HCT116 (cell line): ENCODE measurements at regions not wholly inside any gene's neighbourhood (a gene's known extent, or its start where the extent isn't known, plus 50 kb on each side); places are given as distances from the start of the nearest gene placed in this dataset.

ENCODE experiments used
- ATAC-seq: fragments of 200-7000 bp; cut with Tn5 transposase; 2 replicates; pipeline ENCODE4 v1.9.1; 2020; ENCODE audit warnings: mild to moderate bottlenecking, moderate library complexity
- BruUV-seq: library from RNA; stranded (reverse); fragments of 400-500 nt; replicated peaks from 2 replicates; lab custom pipeline; 2021; lab: Mats Ljungman, UMichigan
- CTCF ChIA-PET: fragments of 300-600 bp; sonication (Branson Sonifier 250); formaldehyde crosslinking; loops from one replicate; lab custom pipeline; 2021; ENCODE audit warnings: antibody characterized with exemption; lab: Charles Lee
- POLR2A ChIA-PET: fragments of 300-600, 350-600 bp; sonication (Branson Sonifier 250); formaldehyde crosslinking; loops from one replicate; lab custom pipeline; 2021; ENCODE audit warnings: antibody characterized with exemption; lab: Charles Lee
- RAD21 ChIA-PET, 2 experiments: fragments of 300-600 bp; sonication (Branson Sonifier 250); formaldehyde crosslinking; loops; one replicate each; lab custom pipeline; 2023; ENCODE audit warnings: low total read pairs in 2 of 2; ENCODE audit not compliant: uncharacterized antibody in 2 of 2, unreplicated experiment in 2 of 2, low non-redundant PET in 1 of 2; lab: Charles Lee
- DNase-seq: peaks from one replicate; pipeline ENCODE4 v3.0.0-alpha.2; 2010; ENCODE audit warnings: low read depth, low spot score
- H2AFZ ChIP-seq: fragments of 200-600 bp; shearing (Covaris generic), sonication (generic); 2 replicates; pipeline ENCODE4 v1.6.1; 2017; ENCODE audit warnings: low read depth, mixed run types, mixed read lengths, antibody characterized with exemption, low read length; ENCODE audit not compliant: poor library complexity, severe bottlenecking
- H3K27ac ChIP-seq: 2 replicates; pipeline ENCODE4 v1.5.1; 2012; ENCODE audit warnings: low read depth, low read length
- H3K27me3 ChIP-seq: fragments of 200-600 bp; sonication (generic); 2 replicates; pipeline ENCODE4 v1.6.1; 2016; ENCODE audit warnings: mixed run types, low read length, mixed read lengths; ENCODE audit not compliant: insufficient read depth
- H3K36me3 ChIP-seq, 2 experiments: fragments of 200-500 bp in 1 of 2; fragments of 200-600 bp in 1 of 2; sonication (Bioruptor generic) in 1 of 2; sonication (generic) in 1 of 2; 2 replicates each; pipeline versions ENCODE4 v1.5.1 to v1.6.1; 2014 to 2016; ENCODE audit warnings: low read length in 2 of 2, inconsistent platforms in 1 of 2, mixed read lengths in 1 of 2, mixed run types in 1 of 2; ENCODE audit not compliant: insufficient read depth in 2 of 2, control insufficient read depth in 1 of 2
- H3K4me1 ChIP-seq, 2 experiments: fragments of 200-600 bp in 1 of 2; sonication (generic) in 1 of 2; 2 replicates each; pipeline versions ENCODE4 v1.5.1 to v1.6.1; 2012 to 2017; ENCODE audit warnings: low read length in 2 of 2, inconsistent platforms in 1 of 2, mild to moderate bottlenecking in 1 of 2, mixed read lengths in 1 of 2, mixed run types in 1 of 2, moderate library complexity in 1 of 2; ENCODE audit not compliant: insufficient read depth in 2 of 2, control insufficient read depth in 1 of 2
- H3K4me2 ChIP-seq: fragments of 200-600 bp; sonication (generic); 2 replicates; pipeline ENCODE4 v1.6.1; 2017; ENCODE audit warnings: mixed run types, low read length, mixed read lengths
- H3K4me3 ChIP-seq, 2 experiments: fragments of 200-600 bp in 1 of 2; sonication (generic) in 1 of 2; replicated peaks in 1 of 2; 2 replicates each; pipeline ENCODE4 v1.5.1; 2011 to 2016; ENCODE audit warnings: low read length in 2 of 2, control low read depth in 1 of 2, low read depth in 1 of 2, mild to moderate bottlenecking in 1 of 2, mixed read lengths in 1 of 2, mixed run types in 1 of 2
- H3K79me2 ChIP-seq: fragments of 200-600 bp; sonication (generic); 2 replicates; pipeline ENCODE4 v1.6.1; 2017; ENCODE audit warnings: mild to moderate bottlenecking, mixed run types, low read length, moderate library complexity, mixed read lengths; ENCODE audit not compliant: insufficient read depth
- H3K9ac ChIP-seq: fragments of 200-600 bp; sonication (generic); 2 replicates; pipeline ENCODE4 v1.6.1; 2016; ENCODE audit warnings: low read length, mixed read lengths
- H3K9me2 ChIP-seq: fragments of 200-600 bp; sonication (generic), shearing (Covaris generic); 2 replicates; pipeline ENCODE4 v1.6.1; 2017; ENCODE audit warnings: mixed run types, mild to moderate bottlenecking, moderate library complexity; ENCODE audit not compliant: insufficient read depth
- H3K9me3 ChIP-seq, 2 experiments: fragments of 200-500 bp in 1 of 2; fragments of 200-600 bp in 1 of 2; sonication (Bioruptor generic) in 1 of 2; sonication (generic) in 1 of 2; 2 replicates each; pipeline ENCODE4 v1.6.1; 2014 to 2017; ENCODE audit warnings: low read length in 2 of 2, mixed read lengths in 2 of 2, inconsistent platforms in 1 of 2, low read depth in 1 of 2, mild to moderate bottlenecking in 1 of 2, mixed run types in 1 of 2, moderate library complexity in 1 of 2; ENCODE audit not compliant: control insufficient read depth in 1 of 2, insufficient read depth in 1 of 2
- H4K20me1 ChIP-seq: fragments of 200-600 bp; sonication (generic), shearing (Covaris generic); 2 replicates; pipeline ENCODE4 v1.6.1; 2017; ENCODE audit warnings: mixed run types, mild to moderate bottlenecking, moderate library complexity; ENCODE audit not compliant: insufficient read depth
- CBX3 ChIP-seq: IDR thresholded peaks from 2 replicates; pipeline ENCODE4 v1.6.1; 2012; ENCODE audit warnings: low read depth
- CTCF ChIP-seq, 3 experiments: fragments of 200-600 bp in 1 of 3; sonication (generic) in 1 of 3; IDR thresholded peaks in 2 of 3; conservative IDR thresholded peaks in 1 of 3; 2 replicates each; pipeline ENCODE4 v1.5.1; 2012 to 2017; ENCODE audit warnings: low read depth in 2 of 3, low read length in 2 of 3, antibody characterized with exemption in 1 of 3, borderline replicate concordance in 1 of 3, control low read depth in 1 of 3, mild to moderate bottlenecking in 1 of 3, mixed read lengths in 1 of 3, mixed run types in 1 of 3, moderate library complexity in 1 of 3; ENCODE audit not compliant: insufficient read depth in 1 of 3
- ELF1 ChIP-seq: IDR thresholded peaks from 2 replicates; pipeline ENCODE4 v1.6.1; 2012; ENCODE audit warnings: low read depth, borderline replicate concordance
- EZH2 ChIP-seq: fragments of 200-600 bp; sonication (generic); IDR thresholded peaks from 2 replicates; pipeline ENCODE4 v1.6.1; 2017; ENCODE audit warnings: antibody characterized with exemption, mixed run types
- FOSL1 ChIP-seq: IDR thresholded peaks from 2 replicates; pipeline ENCODE4 v1.6.1; 2012; ENCODE audit warnings: low read depth
- POLR2A ChIP-seq: IDR thresholded peaks from 2 replicates; pipeline ENCODE4 v1.7.0; 2011; ENCODE audit warnings: borderline replicate concordance; ENCODE audit not compliant: insufficient read depth, insufficient read length; ENCODE audit errors: extremely low read depth
- RAD21 ChIP-seq: IDR thresholded peaks from 2 replicates; pipeline ENCODE4 v1.6.1; 2012; ENCODE audit warnings: low read depth, mild to moderate bottlenecking
- REST ChIP-seq: IDR thresholded peaks from 2 replicates; pipeline ENCODE4 v1.6.1; 2012; ENCODE audit warnings: low read depth
- SIN3A ChIP-seq: IDR thresholded peaks from 2 replicates; pipeline ENCODE4 v1.6.1; 2012; ENCODE audit warnings: low read depth
- SRF ChIP-seq: IDR thresholded peaks from 2 replicates; pipeline ENCODE4 v1.6.1; 2012; ENCODE audit warnings: low read depth
- TCF7L2 ChIP-seq: IDR thresholded peaks from 2 replicates; pipeline ENCODE4 v1.7.0; 2011; ENCODE audit warnings: borderline replicate concordance, inconsistent platforms; ENCODE audit not compliant: insufficient read depth, insufficient read length; ENCODE audit errors: extremely low read depth
- YY1 ChIP-seq: IDR thresholded peaks from 2 replicates; pipeline ENCODE4 v1.6.1; 2011; ENCODE audit warnings: low read length, low read depth, moderate library complexity, mild to moderate bottlenecking; ENCODE audit not compliant: insufficient replicate concordance; ENCODE audit errors: extremely low read depth
- ZFX ChIP-seq: fragments of 450-650 bp; IDR thresholded peaks from 2 replicates; pipeline ENCODE4 v1.6.1; 2017
- ZNF274 ChIP-seq: fragments of 200-500 bp; sonication (Bioruptor generic); IDR thresholded peaks from 2 replicates; pipeline ENCODE4 v1.6.1; 2014; ENCODE audit warnings: mild to moderate bottlenecking, low read depth, low read length, inconsistent platforms
- intact Hi-C: fragments of 100-400 bp; cut with micrococcal nuclease; formaldehyde crosslinking; loops from 2 replicates; pipeline ENCODE4 v1.10.0; 2022

- TF ChIP-seq FOSL1 (no peak), ZFX (no peak), REST (no peak), POLR2A (no peak), RAD21 (no peak), SRF (no peak), ELF1 (no peak), YY1 (no peak)
- H3K27me3 ChIP-seq: no peaks in the 10 kb centered on the region
- no peak overlapping the region for H3K27ac ChIP-seq
- no peak overlapping the region for H3K4me3 ChIP-seq
- no peaks in the 10 kb centered on the region for H4K20me1 ChIP-seq
- no peaks in the 10 kb centered on the region for H3K4me1 ChIP-seq
- intact Hi-C loops: no loop called here
- DNase-seq (no peak), ATAC-seq (no peak)
- POLR2A ChIA-PET: no interaction called here
- BruUV-seq: no TSS peak
- H3K9me2 ChIP-seq: no peaks in the 10 kb centered on the region
- CTCF ChIA-PET: no interaction called here
- no peak overlapping the region for H3K4me2 ChIP-seq
- H3K79me2 ChIP-seq: no peaks in the 10 kb centered on the region
- RAD21 ChIA-PET: no interaction called here
- H3K36me3 ChIP-seq: no peaks in the 10 kb centered on the region
- H3K9me3 ChIP-seq: peaks cover 9 to 10% of the 10 kb centered on the region in 2 experiments; a peak in 2 of 4 replicates
- no peak overlapping the region for H2AFZ ChIP-seq
- H3K9ac ChIP-seq: no peak overlapping the region
These were observed 330.5 kb upstream of the TCF4 start for GRCh38 chr18:55918444-55918843.

- no peak for DNase-seq
- Histone ChIP-seq H3K9ac (no peak overlapping the region), H3K9me2 (no peaks in the 10 kb centered on the region), H3K27ac (no peak overlapping the region), H2AFZ (no peak overlapping the region), H3K27me3 (no peaks in the 10 kb centered on the region), H3K36me3 (no peaks in the 10 kb centered on the region), H3K4me1 (no peaks in the 10 kb centered on the region), H3K4me2 (no peak overlapping the region), H3K79me2 (no peaks in the 10 kb centered on the region), H3K9me3 (peaks cover 10 to 26% of the 10 kb centered on the region in 2 experiments; a peak in 3 of 4 replicates), H3K4me3 (no peak overlapping the region), H4K20me1 (no peaks in the 10 kb centered on the region)
- intact Hi-C loops: no loop called here
- ChIA-PET CTCF (no interaction called here), POLR2A (no interaction called here), RAD21 (no interaction called here)
- no peak for ATAC-seq
- no TSS peak for BruUV-seq
- no peak for TF ChIP-seq TCF7L2
- TF ChIP-seq SRF: no peak
- no peak for TF ChIP-seq ELF1
- no peak for TF ChIP-seq CBX3
- TF ChIP-seq EZH2: no peak
- no peak for TF ChIP-seq CTCF (IDR thresholded peaks at IDR 0.05 in 2 of 3, conservative IDR thresholded peaks at IDR 0.05 in 1 of 3; ENCODE audit: borderline replicate concordance in 1 of 3, insufficient read depth in 1 of 3, low read depth in 2 of 3, low read length in 2 of 3)
- no peak for TF ChIP-seq SIN3A
- TF ChIP-seq ZNF274: no peak
These were observed 324.9 kb upstream of the TCF4 start for GRCh38 chr18:55912919-55913318.
